HL-60 (cell line): ENCODE measurements at regions not wholly inside any gene's neighbourhood (a gene's known extent, or its start where the extent isn't known, plus 50 kb on each side); places are given as distances from the start of the nearest gene placed in this dataset.

Source experiments
- GABPA ChIP-seq: IDR thresholded peaks from 2 replicates; pipeline ENCODE4 v1.6.1; 2012; ENCODE audit warnings: low read depth
- POLR2AphosphoS5 ChIP-seq: IDR thresholded peaks from 2 replicates; pipeline ENCODE4 v1.6.1; 2012; ENCODE audit warnings: low read depth
- REST ChIP-seq: IDR thresholded peaks from 2 replicates; pipeline ENCODE4 v1.6.1; 2012; ENCODE audit warnings: low read depth; ENCODE audit not compliant: insufficient replicate concordance
- TF ChIP-seq, protein P1 (sequence below): IDR thresholded peaks from one replicate; pipeline ENCODE4 v1.5.1; 2011; ENCODE audit warnings: low read length, control low read depth, inconsistent platforms; ENCODE audit not compliant: insufficient read depth

DNA sequence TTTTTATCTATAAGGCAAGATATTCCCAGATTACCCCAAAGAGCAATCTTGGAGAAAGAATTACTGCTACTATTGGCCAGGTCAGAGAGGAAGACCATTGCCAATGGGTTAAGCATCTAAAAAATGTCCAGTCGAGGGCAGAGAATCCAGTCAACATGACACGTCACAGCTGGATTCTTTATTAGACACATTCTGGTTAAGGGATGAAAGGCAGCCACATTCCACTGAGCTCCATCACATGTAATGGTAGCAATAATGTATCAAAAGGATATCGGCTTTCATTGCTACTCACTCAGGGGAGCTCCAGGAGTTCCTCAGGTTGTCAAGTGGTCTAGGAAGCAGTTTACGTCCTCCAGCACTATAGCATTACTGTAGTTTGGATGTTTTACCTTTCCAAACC is 421.1 kb downstream of the PLOD2 start:
- TF ChIP-seq, protein P1, sequence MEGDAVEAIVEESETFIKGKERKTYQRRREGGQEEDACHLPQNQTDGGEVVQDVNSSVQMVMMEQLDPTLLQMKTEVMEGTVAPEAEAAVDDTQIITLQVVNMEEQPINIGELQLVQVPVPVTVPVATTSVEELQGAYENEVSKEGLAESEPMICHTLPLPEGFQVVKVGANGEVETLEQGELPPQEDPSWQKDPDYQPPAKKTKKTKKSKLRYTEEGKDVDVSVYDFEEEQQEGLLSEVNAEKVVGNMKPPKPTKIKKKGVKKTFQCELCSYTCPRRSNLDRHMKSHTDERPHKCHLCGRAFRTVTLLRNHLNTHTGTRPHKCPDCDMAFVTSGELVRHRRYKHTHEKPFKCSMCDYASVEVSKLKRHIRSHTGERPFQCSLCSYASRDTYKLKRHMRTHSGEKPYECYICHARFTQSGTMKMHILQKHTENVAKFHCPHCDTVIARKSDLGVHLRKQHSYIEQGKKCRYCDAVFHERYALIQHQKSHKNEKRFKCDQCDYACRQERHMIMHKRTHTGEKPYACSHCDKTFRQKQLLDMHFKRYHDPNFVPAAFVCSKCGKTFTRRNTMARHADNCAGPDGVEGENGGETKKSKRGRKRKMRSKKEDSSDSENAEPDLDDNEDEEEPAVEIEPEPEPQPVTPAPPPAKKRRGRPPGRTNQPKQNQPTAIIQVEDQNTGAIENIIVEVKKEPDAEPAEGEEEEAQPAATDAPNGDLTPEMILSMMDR: no peak
- TF ChIP-seq POLR2AphosphoS5 (no peak), REST (no peak), GABPA (no peak)
